MG63 (cell line): ENCODE measurements at regions not wholly inside any gene's neighbourhood (a gene's known extent, or its start where the extent isn't known, plus 50 kb on each side); places are given as distances from the start of the nearest gene placed in this dataset.

Experiments used
- DNase-seq: peaks from one replicate; pipeline ENCODE4 v3.0.0-alpha.2; 2020
- H3K27me3 ChIP-seq: fragments of 250-450 bp; sonication (Bioruptor Pico); 2 replicates; pipeline ENCODE4 v1.5.1; 2020; ENCODE audit warnings: mild to moderate bottlenecking, moderate library complexity
- H3K36me3 ChIP-seq: fragments of 250-450 bp; sonication (Bioruptor Pico); 2 replicates; pipeline ENCODE4 v1.5.1; 2020; ENCODE audit warnings: mild to moderate bottlenecking, moderate library complexity
- H3K4me3 ChIP-seq: fragments of 250-450 bp; sonication (Bioruptor Pico); 2 replicates; pipeline ENCODE4 v1.5.1; 2020; ENCODE audit warnings: mild to moderate bottlenecking, moderate library complexity
- H3K9me3 ChIP-seq: fragments of 250-450 bp; sonication (Bioruptor Pico); 2 replicates; pipeline ENCODE4 v1.5.1; 2020; ENCODE audit warnings: mild to moderate bottlenecking, moderate library complexity

DNA sequence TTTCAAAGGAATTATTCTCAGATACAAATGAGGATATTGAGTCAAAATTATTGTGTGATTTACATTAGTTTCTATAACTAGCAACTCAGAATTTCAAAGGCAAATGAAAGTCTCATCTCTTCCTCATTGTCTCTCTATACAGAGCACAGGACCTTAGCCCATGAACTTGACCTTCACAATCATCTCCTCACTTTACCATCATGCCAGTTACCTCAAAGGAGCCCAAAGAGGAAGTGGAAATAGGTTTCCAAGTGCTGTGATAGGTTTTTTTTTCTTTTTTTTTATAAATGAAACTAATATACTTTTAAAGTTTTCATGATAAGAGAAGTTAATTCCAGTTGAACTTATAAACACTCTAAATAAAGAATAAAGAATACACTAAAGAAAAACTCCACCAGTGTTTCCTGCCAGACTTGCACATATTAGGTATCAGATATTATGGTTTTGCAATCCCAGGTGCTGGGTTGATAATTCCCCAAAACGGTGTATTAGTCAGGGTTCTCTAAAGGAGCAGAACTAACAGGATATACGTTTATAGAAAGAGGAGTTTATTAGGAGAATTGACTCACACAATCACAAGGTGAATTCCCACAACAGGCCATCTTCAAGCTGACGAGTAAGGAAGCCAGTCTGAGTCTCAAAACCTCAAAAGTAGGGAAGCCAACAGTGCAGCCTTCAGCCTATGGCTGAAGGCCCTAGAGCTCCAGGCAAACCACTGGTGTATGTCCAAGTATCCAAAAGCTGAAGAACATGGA, 50.1 kb upstream of the ADAMTS16 start:
- no peak for DNase-seq
- H3K27me3 ChIP-seq, result peaks cover 7% of the 10 kb centered on the region
- no peaks in the 10 kb centered on the region; the same call in 1 of the 2 replicates for H3K9me3 ChIP-seq
- H3K36me3 ChIP-seq, result no peaks in the 10 kb centered on the region
- no peak overlapping the region for H3K4me3 ChIP-seq
